PC-9 (cell line): ENCODE measurements at regions not wholly inside any gene's neighbourhood (a gene's known extent, or its start where the extent isn't known, plus 50 kb on each side); places are given as distances from the start of the nearest gene placed in this dataset.

Experiments used
- EZH2 ChIP-seq: fragments of 200-600 bp; sonication (generic); IDR thresholded peaks from 2 replicates; pipeline ENCODE4 v1.8.0; 2017; ENCODE audit warnings: antibody characterized with exemption, low read depth
- TF ChIP-seq, protein P1 (sequence below): fragments of 200-600 bp; sonication (generic); conservative IDR thresholded peaks from 2 replicates; pipeline ENCODE4 v1.6.1; 2017; ENCODE audit warnings: mixed run types, antibody characterized with exemption, mild to moderate bottlenecking, moderate library complexity

DNA sequence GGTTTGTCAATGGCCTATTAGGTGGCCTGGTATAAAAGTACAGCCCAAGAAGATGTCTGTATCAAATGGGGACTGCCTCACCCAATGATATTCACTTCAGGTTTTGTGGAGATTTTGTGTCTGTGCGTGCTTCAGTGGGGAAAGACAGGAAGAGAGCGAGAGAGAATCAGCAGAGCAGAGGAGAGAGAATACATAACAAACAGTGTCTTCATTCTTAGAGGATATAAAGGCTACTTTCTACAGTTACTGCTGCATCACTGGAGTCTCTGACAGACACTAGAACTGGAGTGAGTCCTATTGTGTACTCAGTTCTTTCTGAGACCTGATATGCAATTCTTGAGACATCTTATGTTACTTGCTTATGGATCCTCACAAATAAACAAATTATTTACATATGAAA lies 115.0 kb downstream of the CASP12 start:
- TF ChIP-seq EZH2: no peak
- TF ChIP-seq, protein P1, sequence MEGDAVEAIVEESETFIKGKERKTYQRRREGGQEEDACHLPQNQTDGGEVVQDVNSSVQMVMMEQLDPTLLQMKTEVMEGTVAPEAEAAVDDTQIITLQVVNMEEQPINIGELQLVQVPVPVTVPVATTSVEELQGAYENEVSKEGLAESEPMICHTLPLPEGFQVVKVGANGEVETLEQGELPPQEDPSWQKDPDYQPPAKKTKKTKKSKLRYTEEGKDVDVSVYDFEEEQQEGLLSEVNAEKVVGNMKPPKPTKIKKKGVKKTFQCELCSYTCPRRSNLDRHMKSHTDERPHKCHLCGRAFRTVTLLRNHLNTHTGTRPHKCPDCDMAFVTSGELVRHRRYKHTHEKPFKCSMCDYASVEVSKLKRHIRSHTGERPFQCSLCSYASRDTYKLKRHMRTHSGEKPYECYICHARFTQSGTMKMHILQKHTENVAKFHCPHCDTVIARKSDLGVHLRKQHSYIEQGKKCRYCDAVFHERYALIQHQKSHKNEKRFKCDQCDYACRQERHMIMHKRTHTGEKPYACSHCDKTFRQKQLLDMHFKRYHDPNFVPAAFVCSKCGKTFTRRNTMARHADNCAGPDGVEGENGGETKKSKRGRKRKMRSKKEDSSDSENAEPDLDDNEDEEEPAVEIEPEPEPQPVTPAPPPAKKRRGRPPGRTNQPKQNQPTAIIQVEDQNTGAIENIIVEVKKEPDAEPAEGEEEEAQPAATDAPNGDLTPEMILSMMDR: no peak
